ENCODE measurements at regions not wholly inside any gene's neighbourhood (a gene's known extent, or its start where the extent isn't known, plus 50 kb on each side); places are given as distances from the start of the nearest gene placed in this dataset.

GRCh38 chr13:47421525-47421924 lies 524.7 kb upstream of the HTR2A start:
- H3K4me3 ChIP-seq, result no peak overlapping the region
- intact Hi-C loops (cut with DNase I), result no loop called here
- H3K36me3 ChIP-seq, result no peaks in the 10 kb centered on the region
- DNase-seq, result no peak
- no peak overlapping the region for H3K9ac ChIP-seq (ENCODE audit: low read depth in 2 of 2, low read length in 2 of 2)
- H3K27me3 ChIP-seq, result no peaks in the 10 kb centered on the region
- H3K27ac ChIP-seq, result no peak overlapping the region
- no peaks in the 10 kb centered on the region for H3K4me1 ChIP-seq
- TF ChIP-seq CTCF (IDR thresholded peaks at IDR 0.05), result no peak
- H3K9me3 ChIP-seq, result no peaks in the 10 kb centered on the region

DNA sequence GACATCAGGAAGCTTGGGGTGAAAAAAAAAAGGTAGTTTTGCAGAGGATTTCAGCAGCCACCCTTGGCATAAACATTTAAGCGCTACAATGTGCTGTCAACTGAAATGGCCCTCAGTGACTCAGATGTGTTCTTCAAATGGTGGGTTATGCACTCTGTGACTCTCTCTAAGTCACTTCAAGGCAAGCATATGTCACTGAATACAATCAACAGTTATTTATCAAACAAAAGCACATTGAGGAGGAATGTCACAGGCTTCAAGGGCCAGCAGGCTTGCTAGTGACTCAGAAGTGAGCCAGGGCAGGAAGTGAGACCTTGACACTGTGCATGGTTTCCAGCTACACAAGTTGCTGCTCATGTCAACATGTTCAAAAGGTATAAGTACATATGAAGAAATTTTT lies 523.7 kb upstream of the HTR2A start:
- Histone ChIP-seq H3K27ac (no peak overlapping the region), H3K9ac (ENCODE audit: low read depth in 2 of 2, low read length in 2 of 2) (no peak overlapping the region), H3K4me3 (no peak overlapping the region), H3K27me3 (no peaks in the 10 kb centered on the region), H3K4me1 (no peaks in the 10 kb centered on the region), H3K36me3 (no peaks in the 10 kb centered on the region), H3K9me3 (no peaks in the 10 kb centered on the region)
- no peak for DNase-seq
- no peak for TF ChIP-seq CTCF (IDR thresholded peaks at IDR 0.05)
- intact Hi-C loops (cut with DNase I), result no loop called here

DNA sequence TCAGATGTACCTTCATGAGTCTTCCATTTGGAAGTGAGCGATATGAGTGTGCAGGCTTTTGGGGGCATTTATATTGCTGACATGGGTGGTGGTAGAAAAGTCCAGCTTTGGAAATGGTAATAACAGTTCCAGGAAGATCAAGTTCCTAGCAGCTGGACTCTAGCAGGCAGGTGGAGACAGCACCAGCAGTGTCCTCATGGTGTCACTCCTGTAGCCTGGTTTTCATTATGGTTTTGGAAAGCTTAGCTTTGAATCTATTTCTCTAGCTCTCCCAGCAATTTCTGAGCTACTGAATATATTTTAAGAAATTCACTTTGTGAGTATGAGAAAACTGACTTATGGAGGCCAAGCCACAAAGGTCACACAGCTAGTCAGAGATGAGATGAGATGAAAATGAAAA lies 523.2 kb upstream of the HTR2A start:
- DNase-seq, result no peak
- Histone ChIP-seq H3K4me1 (no peaks in the 10 kb centered on the region), H3K27ac (no peak overlapping the region), H3K9me3 (no peaks in the 10 kb centered on the region), H3K27me3 (no peaks in the 10 kb centered on the region), H3K4me3 (no peak overlapping the region), H3K36me3 (no peaks in the 10 kb centered on the region), H3K9ac (ENCODE audit: low read depth in 2 of 2, low read length in 2 of 2) (no peak overlapping the region)
- TF ChIP-seq CTCF (IDR thresholded peaks at IDR 0.05), result no peak
- intact Hi-C loops (cut with DNase I), result no loop called here

GRCh38 chr13:47418206-47418920 lies 521.5 kb upstream of the HTR2A start:
- H3K9ac ChIP-seq (ENCODE audit: low read depth in 2 of 2, low read length in 2 of 2), result no peak overlapping the region
- no peaks in the 10 kb centered on the region for H3K9me3 ChIP-seq
- intact Hi-C loops (cut with DNase I), result no loop called here
- no peak for TF ChIP-seq CTCF (IDR thresholded peaks at IDR 0.05)
- no peaks in the 10 kb centered on the region for H3K4me1 ChIP-seq
- DNase-seq, result no peak
- H3K4me3 ChIP-seq, result no peak overlapping the region
- H3K27ac ChIP-seq, result no peak overlapping the region
- H3K36me3 ChIP-seq, result no peaks in the 10 kb centered on the region
- H3K27me3 ChIP-seq, result no peaks in the 10 kb centered on the region

GRCh38 chr13:47417485-47417884 lies 520.6 kb upstream of the HTR2A start:
- Histone ChIP-seq H3K9me3 (no peaks in the 10 kb centered on the region), H3K4me1 (no peaks in the 10 kb centered on the region), H3K4me3 (no peak overlapping the region), H3K27me3 (no peaks in the 10 kb centered on the region), H3K36me3 (no peaks in the 10 kb centered on the region), H3K27ac (no peak overlapping the region), H3K9ac (ENCODE audit: low read depth in 2 of 2, low read length in 2 of 2) (no peak overlapping the region)
- no peak for TF ChIP-seq CTCF (IDR thresholded peaks at IDR 0.05)
- intact Hi-C loops (cut with DNase I), result no loop called here
- DNase-seq, result no peak

All from colonic mucosa (tissue), 4 donors.